ENCODE measurements at regions not wholly inside any gene's neighbourhood (a gene's known extent, or its start where the extent isn't known, plus 50 kb on each side); places are given as distances from the start of the nearest gene placed in this dataset.
"Not testable (repeated sequence)": the region's sequence is repeated elsewhere in the genome, so short reads cannot be mapped to it uniquely, and the experiment has no call there.

- no peak for DNase-seq (ENCODE audit: low read depth)
- in situ Hi-C loops (cut with HindIII; ENCODE audit: low pct_unique_long_range_greater_than_20kb, low sequenced_read_pairs), result no loop called here
Measured at GRCh38 chr3:144839991-144840390, 868.4 kb downstream of the DIPK2A start.

GRCh38 chr3:144840866-144841265 is 869.2 kb downstream of the DIPK2A start:
- in situ Hi-C loops (cut with HindIII; ENCODE audit: low pct_unique_long_range_greater_than_20kb, low sequenced_read_pairs), result no loop called here
- DNase-seq (ENCODE audit: low read depth), result no peak

- peak; percentile 16 for DNase-seq (ENCODE audit: low read depth)
- in situ Hi-C loops (cut with HindIII; ENCODE audit: low pct_unique_long_range_greater_than_20kb, low sequenced_read_pairs), result no loop called here
Measured at GRCh38 chr3:144843099-144843498, 871.5 kb downstream of the DIPK2A start.

- in situ Hi-C loops (cut with HindIII; ENCODE audit: low pct_unique_long_range_greater_than_20kb, low sequenced_read_pairs), result no loop called here
- no peak for DNase-seq (ENCODE audit: low read depth)
Measured at GRCh38 chr3:144852999-144853398, 881.4 kb downstream of the DIPK2A start.

- DNase-seq (ENCODE audit: low read depth); in situ Hi-C loops (cut with HindIII; ENCODE audit: low pct_unique_long_range_greater_than_20kb, low sequenced_read_pairs): not testable (repeated sequence)
Measured at GRCh38 chr3:144854020-144854419, 882.4 kb downstream of the DIPK2A start.

GRCh38 chr3:144859161-144859560 is 887.5 kb downstream of the DIPK2A start:
- in situ Hi-C loops (cut with HindIII; ENCODE audit: low pct_unique_long_range_greater_than_20kb, low sequenced_read_pairs), result no loop called here
- no peak for DNase-seq (ENCODE audit: low read depth)

- no peak for DNase-seq (ENCODE audit: low read depth)
- in situ Hi-C loops (cut with HindIII; ENCODE audit: low pct_unique_long_range_greater_than_20kb, low sequenced_read_pairs), result no loop called here
Measured at GRCh38 chr3:144864646-144865045, 893.0 kb downstream of the DIPK2A start.

GRCh38 chr3:144865948-144866347 is 894.3 kb downstream of the DIPK2A start:
- in situ Hi-C loops (cut with HindIII; ENCODE audit: low pct_unique_long_range_greater_than_20kb, low sequenced_read_pairs), result no loop called here
- DNase-seq (ENCODE audit: low read depth), result no peak

GRCh38 chr3:144866476-144866875 is 894.9 kb downstream of the DIPK2A start:
- in situ Hi-C loops (cut with HindIII; ENCODE audit: low pct_unique_long_range_greater_than_20kb, low sequenced_read_pairs), result no loop called here
- no peak for DNase-seq (ENCODE audit: low read depth)

GRCh38 chr3:144868506-144868905 is 896.9 kb downstream of the DIPK2A start:
- DNase-seq (ENCODE audit: low read depth), result no peak
- in situ Hi-C loops (cut with HindIII; ENCODE audit: low pct_unique_long_range_greater_than_20kb, low sequenced_read_pairs), result no loop called here

- in situ Hi-C loops (cut with HindIII; ENCODE audit: low pct_unique_long_range_greater_than_20kb, low sequenced_read_pairs), result no loop called here
Measured at GRCh38 chr3:144873066-144873465, 901.4 kb downstream of the DIPK2A start.

GRCh38 chr3:144875211-144875610 is 903.6 kb downstream of the DIPK2A start:
- no peak for DNase-seq (ENCODE audit: low read depth)
- in situ Hi-C loops (cut with HindIII; ENCODE audit: low pct_unique_long_range_greater_than_20kb, low sequenced_read_pairs), result no loop called here

More at GRCh38 chr3:144873066-144873465, 901.4 kb downstream of the DIPK2A start:
- no peak for DNase-seq (ENCODE audit: low read depth)

GRCh38 chr3:144877356-144877755 is 905.7 kb downstream of the DIPK2A start:
- in situ Hi-C loops (cut with HindIII; ENCODE audit: low pct_unique_long_range_greater_than_20kb, low sequenced_read_pairs), result no loop called here
- DNase-seq (ENCODE audit: low read depth), result no peak

- no peak for DNase-seq (ENCODE audit: low read depth)
- in situ Hi-C loops (cut with HindIII; ENCODE audit: low pct_unique_long_range_greater_than_20kb, low sequenced_read_pairs), result no loop called here
Measured at GRCh38 chr3:144879701-144880100, 908.1 kb downstream of the DIPK2A start.

- in situ Hi-C loops (cut with HindIII; ENCODE audit: low pct_unique_long_range_greater_than_20kb, low sequenced_read_pairs), result no loop called here
- DNase-seq (ENCODE audit: low read depth), result no peak
Measured at GRCh38 chr3:144893980-144894379, 922.4 kb downstream of the DIPK2A start.

- in situ Hi-C loops (cut with HindIII; ENCODE audit: low pct_unique_long_range_greater_than_20kb, low sequenced_read_pairs), result no loop called here
- DNase-seq (ENCODE audit: low read depth), result no peak
Measured at GRCh38 chr3:144894576-144894975, 923.0 kb downstream of the DIPK2A start.

GRCh38 chr3:144900366-144900765 is 928.7 kb downstream of the DIPK2A start:
- in situ Hi-C loops (cut with HindIII; ENCODE audit: low pct_unique_long_range_greater_than_20kb, low sequenced_read_pairs), result no loop called here
- DNase-seq (ENCODE audit: low read depth), result no peak

- DNase-seq (ENCODE audit: low read depth), result not testable (repeated sequence)
Measured at GRCh38 chr3:144907581-144907980, 936.0 kb downstream of the DIPK2A start.

GRCh38 chr3:144912968-144913367 is 941.3 kb downstream of the DIPK2A start:
- in situ Hi-C loops (cut with HindIII; ENCODE audit: low pct_unique_long_range_greater_than_20kb, low sequenced_read_pairs), result no loop called here

More at GRCh38 chr3:144907581-144907980, 936.0 kb downstream of the DIPK2A start:
- in situ Hi-C loops (cut with HindIII; ENCODE audit: low pct_unique_long_range_greater_than_20kb, low sequenced_read_pairs), result not testable (repeated sequence)

GRCh38 chr3:144915202-144915601 is 943.6 kb downstream of the DIPK2A start:
- in situ Hi-C loops (cut with HindIII; ENCODE audit: low pct_unique_long_range_greater_than_20kb, low sequenced_read_pairs), result no loop called here
- no peak for DNase-seq (ENCODE audit: low read depth)

More at GRCh38 chr3:144912968-144913367, 941.3 kb downstream of the DIPK2A start:
- no peak for DNase-seq (ENCODE audit: low read depth)

- no peak for DNase-seq (ENCODE audit: low read depth)
- in situ Hi-C loops (cut with HindIII; ENCODE audit: low pct_unique_long_range_greater_than_20kb, low sequenced_read_pairs), result no loop called here
Measured at GRCh38 chr3:144921710-144922109, 950.1 kb downstream of the DIPK2A start.

Data from Caki2 (cell line).